Fibroblast of skin of left quadriceps (primary cell): ENCODE measurements at regions not wholly inside any gene's neighbourhood (a gene's known extent, or its start where the extent isn't known, plus 50 kb on each side); places are given as distances from the start of the nearest gene placed in this dataset.

Experiments
- DNase-seq, 2 experiments: peaks; one replicate each; pipeline ENCODE4 v3.0.0-alpha.2; 2013; ENCODE audit warnings: low read depth in 2 of 2

- no peak for DNase-seq
Observed at GRCh38 chr22:48240148-48240934, 1477.9 kb downstream of the TBC1D22A start.

- DNase-seq, result no peak
Observed at GRCh38 chr22:48239461-48240147, 1477.2 kb downstream of the TBC1D22A start.

- no peak for DNase-seq
Observed at GRCh38 chr22:48238966-48239365, 1476.5 kb downstream of the TBC1D22A start.

- DNase-seq, result no peak
Observed at GRCh38 chr22:48238284-48238915, 1476.0 kb downstream of the TBC1D22A start.

- DNase-seq, result no peak
Observed at GRCh38 chr22:48237466-48238283, 1475.2 kb downstream of the TBC1D22A start.

- no peak for DNase-seq
Observed at GRCh38 chr22:48236261-48236660, 1473.8 kb downstream of the TBC1D22A start.

- no peak for DNase-seq
Observed at GRCh38 chr22:48235744-48236143, 1473.3 kb downstream of the TBC1D22A start.

GRCh38 chr22:48234011-48234410 lies 1471.6 kb downstream of the TBC1D22A start:
- no peak for DNase-seq

- no peak for DNase-seq
Observed at GRCh38 chr22:48233586-48233985, 1471.1 kb downstream of the TBC1D22A start.

- DNase-seq, result no peak
Observed at GRCh38 chr22:48228468-48228867, 1466.0 kb downstream of the TBC1D22A start.

- no peak for DNase-seq
Observed at GRCh38 chr22:48227341-48228018, 1465.0 kb downstream of the TBC1D22A start.

- DNase-seq, result no peak
Observed at GRCh38 chr22:48226026-48227013, 1463.9 kb downstream of the TBC1D22A start.

GRCh38 chr22:48224332-48224731 lies 1461.9 kb downstream of the TBC1D22A start:
- DNase-seq, result no peak

- no peak for DNase-seq
Observed at GRCh38 chr22:48223488-48224190, 1461.2 kb downstream of the TBC1D22A start.

GRCh38 chr22:48222742-48223487 lies 1460.5 kb downstream of the TBC1D22A start:
- no peak for DNase-seq

GRCh38 chr22:48218889-48219420 lies 1456.5 kb downstream of the TBC1D22A start:
- DNase-seq, result no peak

- no peak for DNase-seq
Observed at GRCh38 chr22:48217596-48217995, 1455.1 kb downstream of the TBC1D22A start.

GRCh38 chr22:48212727-48213126 lies 1450.3 kb downstream of the TBC1D22A start:
- no peak for DNase-seq
